ENCODE measurements at regions not wholly inside any gene's neighbourhood (a gene's known extent, or its start where the extent isn't known, plus 50 kb on each side); places are given as distances from the start of the nearest gene placed in this dataset.

DNA sequence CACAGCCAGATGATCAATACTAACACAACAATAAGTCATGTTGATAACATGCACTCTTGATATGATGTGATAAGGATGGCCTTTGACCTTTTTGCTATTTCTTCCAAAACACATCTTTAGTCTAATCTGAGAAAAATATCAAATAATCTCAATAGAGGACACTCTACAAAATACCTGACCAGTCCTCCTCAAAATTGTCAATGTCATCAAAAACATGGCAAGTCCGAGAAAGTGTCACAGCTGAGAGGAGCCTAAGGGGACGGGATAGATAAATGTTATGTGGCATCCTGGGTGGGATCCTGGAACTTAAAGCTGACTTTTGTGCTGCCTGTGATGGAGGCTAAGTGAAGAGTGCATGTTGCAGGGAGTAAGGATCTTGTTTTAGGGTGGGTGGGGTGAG lies 699.6 kb upstream of the ADAMTS16 start:
- Mint-ChIP-seq H3K4me1 (no peaks in the 10 kb centered on the region), H3K27ac (no peak overlapping the region), H3K4me3 (no peak overlapping the region), H3K27me3 (ENCODE audit: insufficient read depth, low read depth, poor library complexity) (peaks cover 2% of the 10 kb centered on the region), H3K9me3 (peaks cover 8% of the 10 kb centered on the region; the same call in 2 of the 3 replicates), H3K36me3 (ENCODE audit: low read depth) (no peaks in the 10 kb centered on the region)
- H4K20me1 ChIP-seq (replicated peaks; ENCODE audit: insufficient read depth), result no peaks in the 10 kb centered on the region
- no peak overlapping the region for H3K4me2 ChIP-seq
- no peaks in the 10 kb centered on the region for H3F3A ChIP-seq (replicated peaks; ENCODE audit: low read depth)
- ATAC-seq, result no peak
- H3K27ac ChIP-seq (ENCODE audit: low read depth), result no peak overlapping the region
- no peaks in the 10 kb centered on the region for H3K36me3 ChIP-seq (ENCODE audit: insufficient read depth)
- TF ChIP-seq, protein P1, sequence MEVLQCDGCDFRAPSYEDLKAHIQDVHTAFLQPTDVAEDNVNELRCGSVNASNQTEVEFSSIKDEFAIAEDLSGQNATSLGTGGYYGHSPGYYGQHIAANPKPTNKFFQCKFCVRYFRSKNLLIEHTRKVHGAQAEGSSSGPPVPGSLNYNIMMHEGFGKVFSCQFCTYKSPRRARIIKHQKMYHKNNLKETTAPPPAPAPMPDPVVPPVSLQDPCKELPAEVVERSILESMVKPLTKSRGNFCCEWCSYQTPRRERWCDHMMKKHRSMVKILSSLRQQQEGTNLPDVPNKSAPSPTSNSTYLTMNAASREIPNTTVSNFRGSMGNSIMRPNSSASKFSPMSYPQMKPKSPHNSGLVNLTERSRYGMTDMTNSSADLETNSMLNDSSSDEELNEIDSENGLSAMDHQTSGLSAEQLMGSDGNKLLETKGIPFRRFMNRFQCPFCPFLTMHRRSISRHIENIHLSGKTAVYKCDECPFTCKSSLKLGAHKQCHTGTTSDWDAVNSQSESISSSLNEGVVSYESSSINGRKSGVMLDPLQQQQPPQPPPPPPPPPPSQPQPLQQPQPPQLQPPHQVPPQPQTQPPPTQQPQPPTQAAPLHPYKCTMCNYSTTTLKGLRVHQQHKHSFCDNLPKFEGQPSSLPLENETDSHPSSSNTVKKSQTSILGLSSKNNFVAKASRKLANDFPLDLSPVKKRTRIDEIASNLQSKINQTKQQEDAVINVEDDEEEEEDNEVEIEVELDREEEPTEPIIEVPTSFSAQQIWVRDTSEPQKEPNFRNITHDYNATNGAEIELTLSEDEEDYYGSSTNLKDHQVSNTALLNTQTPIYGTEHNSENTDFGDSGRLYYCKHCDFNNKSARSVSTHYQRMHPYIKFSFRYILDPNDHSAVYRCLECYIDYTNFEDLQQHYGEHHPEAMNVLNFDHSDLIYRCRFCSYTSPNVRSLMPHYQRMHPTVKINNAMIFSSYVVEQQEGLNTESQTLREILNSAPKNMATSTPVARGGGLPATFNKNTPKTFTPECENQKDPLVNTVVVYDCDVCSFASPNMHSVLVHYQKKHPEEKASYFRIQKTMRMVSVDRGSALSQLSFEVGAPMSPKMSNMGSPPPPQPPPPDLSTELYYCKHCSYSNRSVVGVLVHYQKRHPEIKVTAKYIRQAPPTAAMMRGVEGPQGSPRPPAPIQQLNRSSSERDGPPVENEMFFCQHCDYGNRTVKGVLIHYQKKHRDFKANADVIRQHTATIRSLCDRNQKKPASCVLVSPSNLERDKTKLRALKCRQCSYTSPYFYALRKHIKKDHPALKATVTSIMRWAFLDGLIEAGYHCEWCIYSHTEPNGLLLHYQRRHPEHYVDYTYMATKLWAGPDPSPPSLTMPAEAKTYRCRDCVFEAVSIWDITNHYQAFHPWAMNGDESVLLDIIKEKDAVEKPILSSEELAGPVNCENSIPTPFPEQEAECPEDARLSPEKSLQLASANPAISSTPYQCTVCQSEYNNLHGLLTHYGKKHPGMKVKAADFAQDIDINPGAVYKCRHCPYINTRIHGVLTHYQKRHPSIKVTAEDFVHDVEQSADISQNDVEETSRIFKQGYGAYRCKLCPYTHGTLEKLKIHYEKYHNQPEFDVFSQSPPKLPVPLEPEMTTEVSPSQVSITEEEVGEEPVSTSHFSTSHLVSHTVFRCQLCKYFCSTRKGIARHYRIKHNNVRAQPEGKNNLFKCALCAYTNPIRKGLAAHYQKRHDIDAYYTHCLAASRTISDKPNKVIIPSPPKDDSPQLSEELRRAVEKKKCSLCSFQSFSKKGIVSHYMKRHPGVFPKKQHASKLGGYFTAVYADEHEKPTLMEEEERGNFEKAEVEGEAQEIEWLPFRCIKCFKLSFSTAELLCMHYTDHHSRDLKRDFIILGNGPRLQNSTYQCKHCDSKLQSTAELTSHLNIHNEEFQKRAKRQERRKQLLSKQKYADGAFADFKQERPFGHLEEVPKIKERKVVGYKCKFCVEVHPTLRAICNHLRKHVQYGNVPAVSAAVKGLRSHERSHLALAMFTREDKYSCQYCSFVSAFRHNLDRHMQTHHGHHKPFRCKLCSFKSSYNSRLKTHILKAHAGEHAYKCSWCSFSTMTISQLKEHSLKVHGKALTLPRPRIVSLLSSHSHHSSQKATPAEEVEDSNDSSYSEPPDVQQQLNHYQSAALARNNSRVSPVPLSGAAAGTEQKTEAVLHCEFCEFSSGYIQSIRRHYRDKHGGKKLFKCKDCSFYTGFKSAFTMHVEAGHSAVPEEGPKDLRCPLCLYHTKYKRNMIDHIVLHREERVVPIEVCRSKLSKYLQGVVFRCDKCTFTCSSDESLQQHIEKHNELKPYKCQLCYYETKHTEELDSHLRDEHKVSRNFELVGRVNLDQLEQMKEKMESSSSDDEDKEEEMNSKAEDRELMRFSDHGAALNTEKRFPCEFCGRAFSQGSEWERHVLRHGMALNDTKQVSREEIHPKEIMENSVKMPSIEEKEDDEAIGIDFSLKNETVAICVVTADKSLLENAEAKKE (CRISPR knock-in tag; IDR thresholded peaks at IDR 0.05), result no peak
- TF ChIP-seq ZNF114 (CRISPR knock-in tag; IDR thresholded peaks at IDR 0.05) (no peak), ZNF331 (CRISPR knock-in tag; IDR thresholded peaks at IDR 0.05; ENCODE audit: low read depth) (no peak), CREB1 (CRISPR knock-in tag; IDR thresholded peaks at IDR 0.05; ENCODE audit: low read depth) (no peak), EZH2phosphoT487 (IDR thresholded peaks at IDR 0.05; ENCODE audit: unreplicated experiment) (no peak), JUNB (IDR thresholded peaks at IDR 0.05; ENCODE audit: unreplicated experiment) (no peak), POLR2AphosphoS5 (IDR thresholded peaks at IDR 0.05; ENCODE audit: low read depth) (no peak), EZH2 (IDR thresholded peaks at IDR 0.05; ENCODE audit: low read depth, unreplicated experiment) (no peak), STAT1 (IDR thresholded peaks at IDR 0.05; ENCODE audit: unreplicated experiment) (no peak), NANOG (IDR thresholded peaks at IDR 0.05; ENCODE audit: borderline replicate concordance) (no peak)
- TF ChIP-seq, protein P2, sequence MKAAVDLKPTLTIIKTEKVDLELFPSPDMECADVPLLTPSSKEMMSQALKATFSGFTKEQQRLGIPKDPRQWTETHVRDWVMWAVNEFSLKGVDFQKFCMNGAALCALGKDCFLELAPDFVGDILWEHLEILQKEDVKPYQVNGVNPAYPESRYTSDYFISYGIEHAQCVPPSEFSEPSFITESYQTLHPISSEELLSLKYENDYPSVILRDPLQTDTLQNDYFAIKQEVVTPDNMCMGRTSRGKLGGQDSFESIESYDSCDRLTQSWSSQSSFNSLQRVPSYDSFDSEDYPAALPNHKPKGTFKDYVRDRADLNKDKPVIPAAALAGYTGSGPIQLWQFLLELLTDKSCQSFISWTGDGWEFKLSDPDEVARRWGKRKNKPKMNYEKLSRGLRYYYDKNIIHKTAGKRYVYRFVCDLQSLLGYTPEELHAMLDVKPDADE (IDR thresholded peaks at IDR 0.05), result no peak
- TF ChIP-seq, protein P3, sequence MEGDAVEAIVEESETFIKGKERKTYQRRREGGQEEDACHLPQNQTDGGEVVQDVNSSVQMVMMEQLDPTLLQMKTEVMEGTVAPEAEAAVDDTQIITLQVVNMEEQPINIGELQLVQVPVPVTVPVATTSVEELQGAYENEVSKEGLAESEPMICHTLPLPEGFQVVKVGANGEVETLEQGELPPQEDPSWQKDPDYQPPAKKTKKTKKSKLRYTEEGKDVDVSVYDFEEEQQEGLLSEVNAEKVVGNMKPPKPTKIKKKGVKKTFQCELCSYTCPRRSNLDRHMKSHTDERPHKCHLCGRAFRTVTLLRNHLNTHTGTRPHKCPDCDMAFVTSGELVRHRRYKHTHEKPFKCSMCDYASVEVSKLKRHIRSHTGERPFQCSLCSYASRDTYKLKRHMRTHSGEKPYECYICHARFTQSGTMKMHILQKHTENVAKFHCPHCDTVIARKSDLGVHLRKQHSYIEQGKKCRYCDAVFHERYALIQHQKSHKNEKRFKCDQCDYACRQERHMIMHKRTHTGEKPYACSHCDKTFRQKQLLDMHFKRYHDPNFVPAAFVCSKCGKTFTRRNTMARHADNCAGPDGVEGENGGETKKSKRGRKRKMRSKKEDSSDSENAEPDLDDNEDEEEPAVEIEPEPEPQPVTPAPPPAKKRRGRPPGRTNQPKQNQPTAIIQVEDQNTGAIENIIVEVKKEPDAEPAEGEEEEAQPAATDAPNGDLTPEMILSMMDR (conservative IDR thresholded peaks at IDR 0.05; ENCODE audit: low read depth in 2 of 2), result no peak
- TF ChIP-seq, protein P4, sequence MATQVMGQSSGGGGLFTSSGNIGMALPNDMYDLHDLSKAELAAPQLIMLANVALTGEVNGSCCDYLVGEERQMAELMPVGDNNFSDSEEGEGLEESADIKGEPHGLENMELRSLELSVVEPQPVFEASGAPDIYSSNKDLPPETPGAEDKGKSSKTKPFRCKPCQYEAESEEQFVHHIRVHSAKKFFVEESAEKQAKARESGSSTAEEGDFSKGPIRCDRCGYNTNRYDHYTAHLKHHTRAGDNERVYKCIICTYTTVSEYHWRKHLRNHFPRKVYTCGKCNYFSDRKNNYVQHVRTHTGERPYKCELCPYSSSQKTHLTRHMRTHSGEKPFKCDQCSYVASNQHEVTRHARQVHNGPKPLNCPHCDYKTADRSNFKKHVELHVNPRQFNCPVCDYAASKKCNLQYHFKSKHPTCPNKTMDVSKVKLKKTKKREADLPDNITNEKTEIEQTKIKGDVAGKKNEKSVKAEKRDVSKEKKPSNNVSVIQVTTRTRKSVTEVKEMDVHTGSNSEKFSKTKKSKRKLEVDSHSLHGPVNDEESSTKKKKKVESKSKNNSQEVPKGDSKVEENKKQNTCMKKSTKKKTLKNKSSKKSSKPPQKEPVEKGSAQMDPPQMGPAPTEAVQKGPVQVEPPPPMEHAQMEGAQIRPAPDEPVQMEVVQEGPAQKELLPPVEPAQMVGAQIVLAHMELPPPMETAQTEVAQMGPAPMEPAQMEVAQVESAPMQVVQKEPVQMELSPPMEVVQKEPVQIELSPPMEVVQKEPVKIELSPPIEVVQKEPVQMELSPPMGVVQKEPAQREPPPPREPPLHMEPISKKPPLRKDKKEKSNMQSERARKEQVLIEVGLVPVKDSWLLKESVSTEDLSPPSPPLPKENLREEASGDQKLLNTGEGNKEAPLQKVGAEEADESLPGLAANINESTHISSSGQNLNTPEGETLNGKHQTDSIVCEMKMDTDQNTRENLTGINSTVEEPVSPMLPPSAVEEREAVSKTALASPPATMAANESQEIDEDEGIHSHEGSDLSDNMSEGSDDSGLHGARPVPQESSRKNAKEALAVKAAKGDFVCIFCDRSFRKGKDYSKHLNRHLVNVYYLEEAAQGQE (IDR thresholded peaks at IDR 0.05; ENCODE audit: unreplicated experiment), result no peak
- no peaks in the 10 kb centered on the region for H3K4me1 ChIP-seq (ENCODE audit: insufficient read depth)
- H2AFZ ChIP-seq, result no peak overlapping the region
- no peak overlapping the region for H3K4me3 ChIP-seq
- H3K79me2 ChIP-seq (replicated peaks; ENCODE audit: insufficient read depth), result no peaks in the 10 kb centered on the region
- H3K27me3 ChIP-seq (ENCODE audit: insufficient read depth), result no peaks in the 10 kb centered on the region
- no peak for DNase-seq (ENCODE audit: low spot score)
- H3K9me2 ChIP-seq (ENCODE audit: insufficient read depth), result 0 out of 2 replicates have a peak, but pooled peaks cover 5% of the 10 kb centered on the region

Measured in GM23338 (cell line).